ENCODE measurements at regions not wholly inside any gene's neighbourhood (a gene's known extent, or its start where the extent isn't known, plus 50 kb on each side); places are given as distances from the start of the nearest gene placed in this dataset.

DNA sequence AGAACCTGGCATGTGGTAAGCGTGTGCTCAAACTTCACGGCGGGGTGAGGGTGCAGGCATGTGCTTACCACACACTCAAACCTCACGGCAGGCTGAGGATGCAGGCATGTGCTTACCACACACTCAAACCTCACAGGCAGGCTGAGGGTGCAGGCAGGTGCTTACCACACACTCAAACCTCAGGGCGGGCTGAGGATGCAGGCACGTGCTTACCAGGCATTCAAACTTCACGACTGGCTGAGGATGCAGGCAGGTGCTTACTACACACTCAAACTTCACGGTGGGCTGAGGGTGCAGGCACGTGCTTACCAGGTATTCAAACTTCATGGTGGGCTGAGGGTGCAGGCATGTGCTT is 105.0 kb upstream of the ALKAL2 start:
- TF ChIP-seq, protein P1, sequence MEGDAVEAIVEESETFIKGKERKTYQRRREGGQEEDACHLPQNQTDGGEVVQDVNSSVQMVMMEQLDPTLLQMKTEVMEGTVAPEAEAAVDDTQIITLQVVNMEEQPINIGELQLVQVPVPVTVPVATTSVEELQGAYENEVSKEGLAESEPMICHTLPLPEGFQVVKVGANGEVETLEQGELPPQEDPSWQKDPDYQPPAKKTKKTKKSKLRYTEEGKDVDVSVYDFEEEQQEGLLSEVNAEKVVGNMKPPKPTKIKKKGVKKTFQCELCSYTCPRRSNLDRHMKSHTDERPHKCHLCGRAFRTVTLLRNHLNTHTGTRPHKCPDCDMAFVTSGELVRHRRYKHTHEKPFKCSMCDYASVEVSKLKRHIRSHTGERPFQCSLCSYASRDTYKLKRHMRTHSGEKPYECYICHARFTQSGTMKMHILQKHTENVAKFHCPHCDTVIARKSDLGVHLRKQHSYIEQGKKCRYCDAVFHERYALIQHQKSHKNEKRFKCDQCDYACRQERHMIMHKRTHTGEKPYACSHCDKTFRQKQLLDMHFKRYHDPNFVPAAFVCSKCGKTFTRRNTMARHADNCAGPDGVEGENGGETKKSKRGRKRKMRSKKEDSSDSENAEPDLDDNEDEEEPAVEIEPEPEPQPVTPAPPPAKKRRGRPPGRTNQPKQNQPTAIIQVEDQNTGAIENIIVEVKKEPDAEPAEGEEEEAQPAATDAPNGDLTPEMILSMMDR (IDR thresholded peaks at IDR 0.05) = no peak
- TF ChIP-seq POLR2A (IDR thresholded peaks at IDR 0.05) = no peak

Measured in thyroid gland (tissue), 4 donors.